HG03139 (cell line): ENCODE measurements at regions not wholly inside any gene's neighbourhood (a gene's known extent, or its start where the extent isn't known, plus 50 kb on each side); places are given as distances from the start of the nearest gene placed in this dataset.

ENCODE experiments used
- ATAC-seq: cut with Tn5 transposase; IDR thresholded peaks from one replicate; pipeline ENCODE4 v1.9.1; 2021; ENCODE audit not compliant: unreplicated experiment

DNA sequence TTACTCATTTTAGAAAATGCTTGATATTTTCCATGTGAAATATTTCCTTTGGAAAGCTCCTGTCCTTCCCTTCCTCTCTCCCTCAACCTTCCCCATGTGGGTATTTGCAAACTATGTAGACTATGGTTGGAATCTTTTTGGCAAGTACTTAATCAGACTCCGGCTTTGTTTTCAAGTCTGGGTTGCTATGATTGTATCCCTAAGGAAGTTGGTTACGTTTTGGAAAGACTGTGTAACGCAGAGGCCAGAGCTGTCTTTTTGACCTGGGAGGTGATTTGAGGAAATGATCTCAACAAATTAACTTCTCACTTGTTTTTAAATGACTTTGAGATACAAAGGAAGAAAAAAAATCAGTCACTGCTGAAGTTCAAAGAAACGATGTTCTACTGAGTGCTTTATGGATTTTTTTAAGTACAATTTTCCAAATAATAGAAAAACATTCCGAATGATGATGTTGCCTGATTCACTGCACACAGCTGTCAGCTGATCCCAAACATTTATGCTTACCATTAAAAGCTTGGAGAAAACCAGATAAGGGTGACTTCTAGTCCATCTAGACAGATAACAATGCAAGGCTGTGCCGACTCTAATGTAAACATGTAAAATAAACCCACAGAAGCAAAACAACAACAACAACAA is 145.5 kb upstream of the CELF2 start:
- no peak for ATAC-seq

DNA sequence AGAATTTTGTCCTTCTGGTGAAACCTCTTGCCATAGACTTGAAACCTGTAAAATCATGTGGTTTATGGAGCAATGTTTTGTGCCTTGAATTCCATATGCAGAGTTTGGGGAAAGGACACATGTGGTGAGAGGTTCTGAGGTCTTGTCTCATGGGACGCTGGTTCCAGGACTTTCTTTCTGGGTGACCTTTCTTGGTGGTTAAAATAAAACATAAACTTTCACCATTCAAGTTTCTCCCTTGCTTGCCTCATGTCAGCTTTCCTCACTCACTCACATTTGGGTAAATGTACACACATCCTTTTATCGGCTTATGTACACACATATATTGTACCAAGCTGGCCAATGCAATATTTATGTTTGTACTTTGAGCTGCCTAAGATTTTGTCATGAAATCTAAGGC is 144.9 kb upstream of the CELF2 start:
- no peak for ATAC-seq

DNA sequence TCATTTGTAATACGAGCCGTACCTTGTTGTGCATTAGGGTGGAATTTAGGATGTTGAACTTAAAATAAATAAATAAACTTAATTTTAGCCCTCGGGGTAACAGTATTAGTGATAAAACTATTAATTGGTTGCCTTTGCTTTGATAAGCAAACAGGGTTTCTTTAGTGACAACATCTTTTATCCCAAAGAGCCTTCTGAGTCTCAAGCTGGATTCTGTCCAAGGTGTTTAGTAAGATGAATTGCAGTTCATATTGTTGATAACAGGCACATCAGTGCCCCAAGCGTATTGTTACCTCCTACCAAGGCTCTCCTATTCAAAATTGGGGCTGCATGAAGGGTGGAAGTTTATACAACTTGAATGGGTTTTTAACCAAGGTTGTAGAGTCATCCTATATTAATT is 144.4 kb upstream of the CELF2 start:
- no peak for ATAC-seq

DNA sequence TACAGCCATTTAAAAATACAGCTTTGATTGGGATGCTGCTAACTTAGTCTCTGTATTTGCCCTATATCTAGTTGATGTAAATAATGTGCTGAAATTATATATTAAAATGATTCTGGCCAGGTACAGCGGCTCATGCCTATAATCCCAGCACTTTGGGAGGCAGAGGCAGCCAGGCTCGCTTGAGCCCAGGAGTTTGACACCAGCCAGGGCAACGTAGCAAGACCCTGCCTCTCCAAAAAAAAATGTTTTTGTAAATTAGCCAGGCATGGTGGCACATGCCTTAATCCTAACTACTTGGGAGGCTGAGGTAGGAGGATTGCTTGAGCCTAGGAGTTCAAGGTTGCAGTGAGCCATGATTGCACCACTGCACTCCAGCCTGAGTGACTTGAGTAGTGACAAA is 143.8 kb upstream of the CELF2 start:
- no peak for ATAC-seq

DNA sequence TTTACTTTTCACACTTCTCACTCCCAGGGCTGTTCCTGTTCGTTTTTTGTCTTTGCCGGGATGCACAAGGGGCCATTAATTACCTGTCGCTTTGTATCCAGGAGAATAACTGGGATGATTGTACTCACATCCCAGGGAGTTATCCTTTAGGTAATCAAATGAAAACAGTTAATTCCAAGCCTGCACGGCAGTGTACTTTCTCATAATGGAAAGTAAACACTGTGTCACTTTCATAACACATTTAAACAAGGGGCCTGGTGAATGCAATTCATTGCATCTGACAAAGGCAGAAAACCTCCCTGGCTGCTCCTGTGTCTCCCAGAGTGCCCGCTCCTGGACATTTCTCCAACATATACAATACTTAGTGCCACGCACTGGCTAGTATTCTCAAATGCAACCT is 138.7 kb upstream of the CELF2 start:
- no peak for ATAC-seq

DNA sequence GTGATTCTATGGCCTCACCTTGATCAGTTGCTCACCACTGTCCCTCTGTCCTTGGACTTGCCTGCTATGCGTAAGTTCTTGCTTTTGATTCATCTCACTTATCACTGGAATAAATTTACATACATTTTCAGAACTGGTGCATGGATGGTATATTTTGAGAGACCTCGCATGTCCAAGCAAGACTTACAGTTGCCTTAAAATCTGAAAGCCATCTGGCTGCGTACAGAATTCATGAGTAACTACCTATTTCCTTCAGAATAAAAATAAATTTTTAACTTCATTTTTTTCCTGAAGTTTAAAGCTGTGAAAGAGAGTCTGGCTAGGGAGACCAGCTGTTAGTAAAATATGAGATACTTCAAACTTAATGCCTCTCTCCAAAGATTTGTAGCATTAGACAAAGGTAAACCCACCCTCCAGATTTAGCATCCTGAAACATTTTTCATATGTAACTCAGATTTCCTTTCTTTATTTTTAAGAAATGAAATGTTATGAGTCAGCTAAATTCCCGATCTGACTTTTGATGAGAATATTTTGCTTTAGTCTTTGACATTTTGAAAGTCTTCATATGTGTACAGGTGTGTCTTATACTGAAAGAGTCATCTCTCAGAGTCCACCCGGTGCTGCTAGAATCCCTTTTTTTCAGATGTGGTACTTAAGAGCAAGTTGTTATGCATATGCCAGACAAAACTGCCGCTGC is 136.4 kb upstream of the CELF2 start:
- ATAC-seq, result no peak

DNA sequence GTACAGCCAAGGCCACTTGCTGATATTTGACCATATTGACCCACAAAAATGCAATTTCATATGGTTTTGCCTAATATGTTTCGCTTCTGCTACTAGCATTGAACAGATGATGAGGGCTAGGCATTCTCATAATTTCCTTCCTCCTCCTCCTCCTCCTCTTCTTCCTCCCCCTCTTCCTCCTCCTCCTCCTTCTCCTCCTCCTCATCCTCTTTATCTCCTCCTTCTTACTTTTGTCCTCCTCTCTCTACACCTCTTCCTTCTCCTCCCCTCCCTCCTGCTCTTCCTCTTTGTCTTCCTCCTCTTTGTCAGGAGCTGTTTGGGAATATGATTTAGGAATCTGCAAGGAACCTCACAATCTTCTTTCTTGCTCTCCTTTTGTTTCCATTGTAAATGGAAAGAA is 133.9 kb upstream of the CELF2 start:
- no peak for ATAC-seq

DNA sequence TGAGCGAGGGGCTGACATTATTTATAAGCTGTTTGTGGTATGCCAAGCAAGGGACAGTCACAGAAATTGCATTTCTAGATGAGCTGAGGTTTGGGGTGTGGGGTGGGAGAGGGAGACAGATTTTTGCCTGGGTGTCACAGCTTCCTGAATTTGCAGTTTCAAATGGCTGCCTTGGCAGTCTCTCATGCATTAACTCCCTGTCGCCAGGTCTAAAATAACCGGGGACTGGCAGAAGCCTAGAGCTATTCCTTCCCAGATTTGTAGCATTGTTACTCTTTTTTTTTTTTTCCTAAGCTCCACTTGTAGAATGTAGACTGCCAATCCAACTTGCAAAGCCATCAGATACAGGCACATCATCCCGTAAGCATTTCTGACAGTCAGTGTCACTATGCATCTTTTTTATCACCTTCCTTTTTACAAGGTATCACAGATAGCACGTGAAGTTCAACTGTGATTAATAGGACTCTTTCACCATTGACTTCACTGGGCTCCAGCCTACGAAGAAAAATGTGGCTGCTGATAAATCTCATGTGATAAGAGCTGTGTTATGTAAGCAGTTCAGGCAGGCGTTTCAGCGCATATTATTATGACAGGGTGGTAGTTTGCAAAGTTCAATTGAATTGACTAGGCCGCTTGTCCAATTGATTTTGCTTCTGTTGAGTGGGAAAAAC is 130.7 kb upstream of the CELF2 start:
- ATAC-seq, result no peak

DNA sequence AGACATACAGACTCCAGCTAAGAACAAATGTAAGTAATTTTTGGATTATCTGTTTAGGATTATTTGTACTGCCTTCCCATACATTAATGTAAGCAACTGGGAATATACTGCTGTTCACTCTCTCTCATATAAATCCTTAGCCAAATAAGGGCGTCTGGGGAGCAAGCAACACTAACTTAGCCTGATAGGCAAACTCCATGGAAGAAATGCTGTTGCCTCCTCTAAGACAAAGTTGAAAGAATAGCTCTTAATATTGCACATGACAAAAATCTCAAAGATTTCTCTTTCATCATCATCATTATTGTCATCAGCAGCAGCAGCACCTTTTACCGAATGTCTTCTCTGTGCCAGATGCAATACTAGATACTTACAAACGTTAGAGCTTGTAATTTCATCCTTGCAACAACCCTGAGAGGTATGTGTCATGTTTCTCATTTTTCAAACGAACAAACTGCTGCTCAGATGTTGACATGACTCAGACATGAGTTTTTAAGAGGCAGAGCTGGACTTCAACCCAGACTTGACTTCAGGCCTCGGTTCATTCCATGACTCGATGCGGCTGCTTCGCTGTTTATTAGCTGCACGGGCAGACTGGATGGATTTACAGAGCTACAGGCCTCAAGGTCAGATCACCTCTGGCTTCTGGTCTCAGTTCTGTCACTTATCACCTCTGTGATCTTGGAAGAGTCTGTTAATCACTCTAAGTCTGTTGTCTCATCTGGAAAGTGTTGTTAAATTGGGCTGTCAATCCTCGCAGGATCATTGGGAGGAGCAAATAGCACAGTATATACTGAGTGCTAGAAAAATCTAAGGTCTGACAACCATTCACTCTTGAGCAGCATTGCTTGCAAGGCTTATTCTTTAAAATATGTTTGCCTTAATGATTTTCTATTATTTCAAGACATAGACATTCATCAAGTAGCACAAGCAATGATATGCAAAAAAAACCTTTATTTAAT is 126.3 kb upstream of the CELF2 start:
- ATAC-seq, result no peak

DNA sequence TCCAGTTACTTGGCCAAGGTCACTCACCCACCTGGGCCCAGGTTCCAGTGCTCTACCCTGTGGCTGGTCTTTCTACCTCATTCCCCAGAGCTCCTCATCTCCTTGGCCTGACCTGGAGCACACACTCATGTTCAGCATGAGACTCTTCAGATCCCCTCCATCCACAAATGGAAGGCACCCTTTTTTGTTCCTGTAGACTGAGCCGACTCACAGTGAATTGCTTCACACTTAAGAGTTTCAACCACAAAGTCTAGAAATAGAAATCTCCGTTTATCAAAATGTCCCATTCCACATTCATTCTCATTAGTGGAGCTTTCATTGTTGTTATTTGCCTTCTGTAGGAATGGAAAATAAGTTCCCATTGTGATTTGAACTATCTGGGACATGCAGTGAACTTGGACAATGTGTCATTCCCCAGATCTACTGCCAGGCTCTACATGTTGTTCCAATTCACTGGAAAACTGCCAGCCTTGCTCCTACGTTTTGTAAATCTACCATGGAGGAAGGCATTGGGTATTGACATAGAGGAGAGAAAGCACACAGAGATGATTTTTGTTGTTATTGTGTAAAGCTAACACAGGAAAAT is 125.3 kb upstream of the CELF2 start:
- no peak for ATAC-seq

DNA sequence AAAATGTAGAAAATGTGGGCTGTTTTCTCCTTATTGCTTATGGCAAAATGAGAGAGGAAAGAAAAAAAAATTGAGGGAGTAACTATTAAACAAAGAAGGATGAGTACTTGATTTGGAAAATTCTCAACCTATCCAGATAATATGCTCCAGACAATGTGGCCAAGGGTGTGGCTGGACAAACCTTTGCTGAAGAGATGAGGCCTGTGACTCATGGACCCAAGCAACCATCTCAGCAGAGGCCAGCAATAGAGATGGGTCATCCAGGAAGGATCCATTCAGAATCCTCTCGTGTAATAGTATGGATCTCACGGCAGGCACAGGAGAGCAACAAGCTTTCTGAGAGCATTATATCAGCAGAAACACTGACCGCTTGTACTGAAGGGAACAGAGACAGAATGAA is 120.3 kb upstream of the CELF2 start:
- no peak for ATAC-seq

DNA sequence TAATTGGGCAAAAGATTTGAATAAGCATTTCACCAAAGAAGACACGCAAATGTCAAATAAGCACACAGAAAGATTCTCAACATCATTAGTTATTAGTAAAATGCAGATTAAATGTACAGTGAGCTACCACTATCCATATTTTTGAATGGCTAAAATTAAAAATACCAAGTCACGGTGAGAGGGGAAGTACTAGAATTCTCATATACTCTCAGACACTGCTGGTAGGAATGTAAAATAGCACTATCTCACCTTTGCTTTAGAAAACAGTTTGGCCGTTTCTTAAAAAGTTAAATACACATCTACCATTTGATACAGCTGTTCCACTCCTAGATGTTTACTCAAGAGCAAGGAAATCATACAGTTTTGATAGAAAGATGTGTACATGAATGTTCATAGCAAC is 115.8 kb upstream of the CELF2 start:
- no peak for ATAC-seq

DNA sequence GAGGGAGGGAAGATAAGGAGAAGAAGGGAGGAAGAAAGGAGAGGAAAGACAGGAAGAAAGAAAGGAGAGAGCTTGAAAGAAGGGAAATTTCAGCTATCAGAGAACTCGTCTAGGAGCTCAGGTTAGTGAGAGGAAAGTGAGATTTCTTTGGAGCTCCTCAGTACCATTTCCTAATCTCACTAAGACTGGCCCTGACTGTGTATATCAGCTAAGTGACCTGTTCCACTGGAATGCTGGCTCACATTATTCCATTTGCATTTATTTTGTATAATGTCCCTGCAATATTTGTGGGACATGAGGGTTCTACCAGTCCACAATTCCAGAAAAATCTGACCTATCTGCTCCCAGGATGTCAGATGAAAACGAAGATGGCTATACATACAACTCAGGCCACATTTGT is 114.7 kb upstream of the CELF2 start:
- ATAC-seq, result no peak

DNA sequence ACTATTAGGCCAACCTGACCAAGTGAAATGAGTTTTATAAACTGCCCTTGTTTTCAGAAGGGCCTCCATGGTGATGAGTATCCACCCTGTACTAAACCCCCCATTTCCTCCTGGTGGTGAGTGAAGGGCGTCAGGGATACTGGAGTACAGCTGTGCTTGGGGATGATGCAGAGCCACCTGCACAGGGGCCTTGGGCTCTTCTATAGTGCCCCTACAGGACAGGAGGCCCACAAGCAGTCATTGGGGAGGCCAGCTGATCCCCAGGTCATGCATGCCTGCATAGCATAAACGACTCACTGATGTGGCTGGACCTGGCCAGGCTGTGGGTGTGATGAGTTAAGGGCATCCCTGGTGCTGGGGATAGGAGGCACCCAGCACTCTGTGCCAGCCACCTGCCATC is 114.1 kb upstream of the CELF2 start:
- ATAC-seq, result no peak

DNA sequence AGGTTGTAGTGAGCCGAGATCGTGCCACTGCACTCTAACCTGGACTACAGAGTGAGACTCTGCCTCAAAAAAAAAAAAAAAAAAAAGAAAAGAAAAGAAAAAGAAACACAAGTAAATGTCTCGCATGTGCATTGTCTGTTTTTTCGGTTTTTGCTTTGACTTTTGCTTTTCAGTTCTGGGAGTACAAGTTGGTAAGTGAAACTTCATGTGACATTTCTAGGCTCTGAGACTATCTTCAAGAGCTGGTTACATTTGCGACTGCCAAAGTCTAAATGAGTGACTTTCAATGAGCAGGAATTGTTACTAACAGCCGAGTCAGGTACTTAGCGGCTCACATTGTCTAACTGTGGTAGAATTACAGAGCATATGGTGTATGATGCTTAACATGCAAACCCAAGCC is 107.0 kb upstream of the CELF2 start:
- ATAC-seq, result no peak

DNA sequence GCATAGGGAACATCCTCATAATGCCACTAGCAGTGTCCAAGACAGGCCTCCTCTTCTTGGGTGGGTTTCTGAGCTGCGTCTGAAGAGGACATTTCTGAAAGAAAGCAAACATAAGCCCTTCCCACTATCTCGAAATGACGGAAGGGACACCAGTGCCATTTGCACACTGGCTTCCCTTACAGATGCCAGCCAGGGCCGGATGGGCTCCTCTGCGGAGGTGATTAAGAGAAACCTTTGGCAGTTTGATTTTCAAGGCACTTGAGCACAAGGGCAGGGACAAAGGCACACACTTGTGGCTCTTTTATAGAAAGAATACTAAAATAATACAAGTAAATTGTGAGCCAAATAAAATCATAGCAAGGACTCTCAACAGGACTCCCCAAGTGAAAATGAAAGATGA is 106.6 kb upstream of the CELF2 start:
- no peak for ATAC-seq

DNA sequence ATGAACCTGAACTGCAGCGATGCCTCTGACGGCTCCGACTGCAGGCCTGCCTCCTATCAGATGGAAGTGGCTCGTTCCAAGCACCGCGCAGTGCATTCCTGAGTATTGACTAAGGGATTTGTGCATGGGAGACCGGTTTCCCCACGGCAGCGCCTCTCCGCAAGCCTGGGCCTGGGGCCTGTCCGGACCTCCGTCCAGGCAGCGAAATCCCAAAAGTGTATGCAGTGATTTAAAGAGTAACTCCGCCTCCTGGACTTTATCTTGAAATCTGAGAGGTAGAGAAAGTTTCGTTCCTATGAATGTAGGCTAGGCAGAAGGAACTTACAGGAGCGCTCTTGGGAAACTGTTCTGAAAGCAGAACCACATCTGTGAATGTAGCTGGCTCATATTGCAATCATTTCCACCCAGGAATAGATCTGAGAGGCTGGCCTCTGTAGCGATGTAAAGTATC is 106.2 kb upstream of the CELF2 start:
- no peak for ATAC-seq

DNA sequence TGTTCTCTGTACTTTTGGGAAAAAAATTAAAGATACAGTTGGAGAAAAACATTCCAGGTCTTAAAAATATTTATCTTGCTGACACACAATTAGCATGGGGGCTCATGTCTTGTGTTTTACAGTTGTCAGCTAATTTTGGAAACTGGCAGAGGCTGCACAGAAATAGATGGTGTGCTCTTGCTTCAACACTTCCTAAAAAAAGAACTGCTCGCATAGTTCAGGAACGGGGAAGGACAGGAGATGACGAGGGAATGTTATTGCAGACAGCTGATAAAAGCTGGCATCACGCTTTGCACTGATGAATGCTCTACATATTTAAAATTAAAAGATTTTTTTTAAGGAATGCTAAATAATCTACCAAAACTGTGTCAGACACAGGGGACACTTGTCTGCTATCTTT is 103.5 kb upstream of the CELF2 start:
- ATAC-seq, result no peak

DNA sequence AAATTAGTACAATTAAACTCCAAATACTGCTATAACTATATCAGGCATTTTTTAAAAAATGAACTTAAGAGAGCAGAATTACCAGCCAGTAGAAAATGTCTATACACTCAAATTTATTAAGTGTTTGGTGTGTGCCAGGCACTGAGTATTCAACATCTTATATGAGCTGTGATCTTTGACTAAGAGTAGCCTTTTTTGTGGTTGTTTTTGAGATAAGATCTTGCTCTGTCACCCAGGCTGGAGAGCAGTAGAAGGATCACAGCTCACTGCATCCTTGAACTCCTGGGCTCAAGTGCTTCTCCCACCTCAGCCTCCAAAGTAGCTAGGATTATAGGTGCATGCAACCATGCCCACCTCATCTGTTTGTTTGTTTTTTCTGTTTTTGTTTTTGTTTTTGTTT is 102.5 kb upstream of the CELF2 start:
- ATAC-seq, result no peak

DNA sequence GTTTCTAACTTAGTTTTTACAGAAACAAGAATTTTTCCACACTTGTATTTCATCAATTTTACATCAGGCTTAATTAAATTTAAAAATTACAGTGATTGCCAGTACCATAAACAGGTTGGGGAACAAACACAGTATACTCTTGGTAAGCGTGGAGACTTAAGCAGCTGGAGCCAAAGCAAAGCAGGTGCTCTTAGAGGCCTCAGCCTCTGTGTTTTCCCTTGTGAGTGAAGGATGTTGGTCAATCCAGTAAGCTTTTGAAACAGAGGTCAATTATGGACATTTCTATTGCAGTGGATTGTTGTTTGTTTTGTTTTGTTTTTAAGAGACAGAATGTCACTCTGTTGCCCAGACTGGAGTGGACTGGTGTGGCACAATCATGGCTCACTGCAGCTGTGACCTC is 100.6 kb upstream of the CELF2 start:
- no peak for ATAC-seq

DNA sequence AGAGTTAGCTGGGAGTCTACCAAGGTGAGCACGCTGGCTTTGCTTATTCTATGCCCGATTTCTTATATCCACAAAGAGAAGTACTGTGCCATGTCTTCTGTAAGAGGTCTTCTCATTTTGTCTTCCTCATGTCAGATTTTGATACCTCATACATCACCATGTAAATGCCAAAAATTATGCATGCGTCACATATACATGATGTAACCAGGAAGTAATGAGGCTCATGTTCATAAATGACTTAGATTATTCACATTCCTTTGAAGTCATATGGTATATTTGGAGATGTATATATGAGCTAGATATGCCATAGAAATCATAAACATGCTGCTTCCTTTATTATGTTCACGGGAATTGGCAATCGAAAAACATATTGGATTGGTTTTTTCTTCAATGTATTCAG is 97.7 kb upstream of the CELF2 start:
- ATAC-seq, result no peak
